ENCODE measurements at regions not wholly inside any gene's neighbourhood (a gene's known extent, or its start where the extent isn't known, plus 50 kb on each side); places are given as distances from the start of the nearest gene placed in this dataset.

DNA sequence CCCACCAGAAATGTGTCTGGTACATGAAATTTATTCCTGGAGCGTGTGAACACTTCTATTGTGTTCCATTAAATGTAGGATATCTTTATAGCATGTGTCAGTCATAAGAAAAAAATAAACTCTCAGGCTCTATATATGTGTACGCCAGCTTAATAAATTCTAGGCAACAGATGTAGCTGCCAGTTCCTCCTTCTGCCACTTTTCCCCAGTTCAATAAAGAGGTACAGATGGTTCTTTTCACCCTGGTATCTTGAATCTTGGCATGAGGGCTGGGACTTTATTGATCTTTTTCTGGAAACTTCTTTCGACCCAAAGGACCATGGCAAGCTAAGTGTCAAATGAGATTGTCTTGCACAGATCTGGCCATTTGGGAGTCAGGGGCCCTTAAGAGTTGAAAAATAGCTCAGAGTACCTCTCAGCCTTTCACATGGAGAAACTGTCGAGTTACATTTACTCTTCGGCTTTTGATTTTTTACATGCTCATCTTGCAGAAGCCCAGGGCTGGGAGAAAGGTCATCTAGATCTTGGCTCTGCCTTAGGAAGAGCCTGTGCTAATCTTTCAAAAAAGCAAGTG, 240.9 kb downstream of the DOK5 start:
- Histone ChIP-seq H3K27me3 (ENCODE audit: control insufficient read depth, insufficient read depth, low read length) (no peaks in the 10 kb centered on the region), H3K27ac (ENCODE audit: low read depth, low read length) (no peak overlapping the region), H3K9me3 (ENCODE audit: control insufficient read depth, insufficient read depth, low read length) (peaks cover 2% of the 10 kb centered on the region; the same call in 1 of the 2 replicates), H3K4me3 (ENCODE audit: low read depth, low read length) (no peak overlapping the region)
- ChIA-PET POLR2A (no interaction called here), CTCF (no interaction called here)
- TF ChIP-seq, protein P1, sequence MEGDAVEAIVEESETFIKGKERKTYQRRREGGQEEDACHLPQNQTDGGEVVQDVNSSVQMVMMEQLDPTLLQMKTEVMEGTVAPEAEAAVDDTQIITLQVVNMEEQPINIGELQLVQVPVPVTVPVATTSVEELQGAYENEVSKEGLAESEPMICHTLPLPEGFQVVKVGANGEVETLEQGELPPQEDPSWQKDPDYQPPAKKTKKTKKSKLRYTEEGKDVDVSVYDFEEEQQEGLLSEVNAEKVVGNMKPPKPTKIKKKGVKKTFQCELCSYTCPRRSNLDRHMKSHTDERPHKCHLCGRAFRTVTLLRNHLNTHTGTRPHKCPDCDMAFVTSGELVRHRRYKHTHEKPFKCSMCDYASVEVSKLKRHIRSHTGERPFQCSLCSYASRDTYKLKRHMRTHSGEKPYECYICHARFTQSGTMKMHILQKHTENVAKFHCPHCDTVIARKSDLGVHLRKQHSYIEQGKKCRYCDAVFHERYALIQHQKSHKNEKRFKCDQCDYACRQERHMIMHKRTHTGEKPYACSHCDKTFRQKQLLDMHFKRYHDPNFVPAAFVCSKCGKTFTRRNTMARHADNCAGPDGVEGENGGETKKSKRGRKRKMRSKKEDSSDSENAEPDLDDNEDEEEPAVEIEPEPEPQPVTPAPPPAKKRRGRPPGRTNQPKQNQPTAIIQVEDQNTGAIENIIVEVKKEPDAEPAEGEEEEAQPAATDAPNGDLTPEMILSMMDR (IDR thresholded peaks at IDR 0.05; ENCODE audit: low read depth, low read length), result no peak
- DNase-seq (ENCODE audit: low read depth, low spot score), result no peak

DNA sequence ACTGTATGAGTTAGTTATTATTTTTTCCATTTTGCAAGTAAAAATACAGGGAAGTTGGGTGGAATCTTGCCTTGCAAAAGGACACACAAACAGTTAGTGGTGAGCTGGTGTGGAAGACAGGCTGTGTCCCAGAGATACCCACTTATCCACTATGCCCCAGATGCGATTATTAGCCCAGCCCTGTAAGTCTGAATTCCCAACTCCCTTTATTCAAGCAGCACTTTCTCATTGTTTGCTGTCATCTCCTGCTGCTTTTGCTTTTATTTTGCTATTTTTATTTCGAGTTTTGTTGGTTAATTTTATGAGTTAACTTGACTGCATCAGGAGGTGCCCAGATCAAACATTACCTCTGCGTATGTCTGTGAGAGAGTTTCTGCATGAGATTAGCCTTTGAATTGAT, 239.4 kb downstream of the DOK5 start:
- peaks cover 2% of the 10 kb centered on the region; the same call in 1 of the 2 replicates for H3K9me3 ChIP-seq (ENCODE audit: control insufficient read depth, insufficient read depth, low read length)
- no peak overlapping the region for H3K4me3 ChIP-seq (ENCODE audit: low read depth, low read length)
- DNase-seq (ENCODE audit: low read depth, low spot score), result no peak
- CTCF ChIA-PET, result no interaction called here
- POLR2A ChIA-PET, result no interaction called here
- H3K27me3 ChIP-seq (ENCODE audit: control insufficient read depth, insufficient read depth, low read length), result no peaks in the 10 kb centered on the region
- no peak overlapping the region for H3K27ac ChIP-seq (ENCODE audit: low read depth, low read length)
- TF ChIP-seq, protein P1 (IDR thresholded peaks at IDR 0.05; ENCODE audit: low read depth, low read length), result no peak

DNA sequence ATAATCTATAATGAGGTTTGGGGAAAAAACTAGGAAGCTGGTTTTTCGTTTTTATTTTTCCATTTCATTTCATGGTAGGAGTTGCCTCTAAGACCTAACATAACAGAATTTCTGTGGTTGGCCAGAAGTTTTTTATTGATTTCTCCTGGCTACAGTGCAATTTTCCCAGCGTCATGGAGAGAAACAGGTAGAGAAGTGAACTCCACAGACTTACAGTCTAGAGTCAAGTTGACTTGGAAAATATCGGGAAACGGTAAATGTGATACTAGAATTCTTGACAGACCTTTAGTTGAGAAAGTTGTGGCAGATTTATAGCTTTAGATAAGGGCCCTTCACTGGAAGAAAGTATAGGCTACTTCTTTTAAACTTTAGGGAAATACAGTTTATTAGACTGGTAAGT, 238.3 kb downstream of the DOK5 start:
- no peak overlapping the region for H3K4me3 ChIP-seq (ENCODE audit: low read depth, low read length)
- DNase-seq (ENCODE audit: low read depth, low spot score), result no peak
- TF ChIP-seq, protein P1 (IDR thresholded peaks at IDR 0.05; ENCODE audit: low read depth, low read length), result no peak
- no peak overlapping the region for H3K27ac ChIP-seq (ENCODE audit: low read depth, low read length)
- ChIA-PET POLR2A (no interaction called here), CTCF (interaction anchor here (0.7 kb wide), 1 partner anchor 33 kb away, joined by 4 read pairs; no protein-coding TSS in a partner anchor)
- no peaks in the 10 kb centered on the region for H3K27me3 ChIP-seq (ENCODE audit: control insufficient read depth, insufficient read depth, low read length)
- no peaks in the 10 kb centered on the region; the same call in 1 of the 2 replicates for H3K9me3 ChIP-seq (ENCODE audit: control insufficient read depth, insufficient read depth, low read length)

DNA sequence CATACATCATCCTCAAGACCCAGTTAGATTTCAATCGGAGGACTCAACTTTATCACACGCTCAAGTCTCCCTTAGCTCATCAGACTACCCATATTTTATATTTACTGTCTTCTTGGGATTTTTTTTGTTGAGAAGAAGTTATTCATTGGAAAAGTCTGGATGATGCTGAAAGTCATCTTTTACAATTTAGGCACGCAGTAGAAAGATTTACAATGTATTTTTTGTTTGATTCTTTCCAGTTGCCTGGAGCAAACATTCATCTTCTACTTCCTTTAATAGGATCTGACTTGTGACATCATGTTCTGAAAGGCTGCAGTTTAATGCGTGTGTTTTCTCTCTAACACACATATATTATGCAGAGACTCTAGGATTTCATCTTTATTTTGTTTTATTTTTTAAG, 235.7 kb downstream of the DOK5 start:
- TF ChIP-seq, protein P1 (IDR thresholded peaks at IDR 0.05; ENCODE audit: low read depth, low read length), result no peak
- ChIA-PET POLR2A (no interaction called here), CTCF (no interaction called here)

DNA sequence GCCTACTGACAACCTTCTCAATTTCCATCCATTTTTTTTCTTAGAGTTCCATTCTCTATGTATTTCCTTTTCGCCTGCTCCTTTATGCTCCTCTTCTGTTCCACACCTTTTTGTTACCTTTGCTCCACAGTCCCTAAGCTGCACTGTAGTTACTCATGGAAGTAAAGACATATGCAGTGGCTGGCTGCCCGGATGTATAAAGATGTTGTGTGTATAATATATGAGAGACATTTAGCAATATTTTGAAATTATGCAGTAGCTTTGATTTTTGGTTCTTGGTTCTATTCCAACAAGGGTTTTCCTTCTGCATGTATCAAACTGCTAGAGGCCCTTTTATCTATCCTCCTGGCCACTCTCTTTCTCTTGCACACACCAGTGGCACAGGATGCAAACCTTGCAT, 234.9 kb downstream of the DOK5 start:
- TF ChIP-seq, protein P1 (IDR thresholded peaks at IDR 0.05; ENCODE audit: low read depth, low read length), result no peak
- Histone ChIP-seq H3K9me3 (ENCODE audit: control insufficient read depth, insufficient read depth, low read length) (no peaks in the 10 kb centered on the region; the same call in 1 of the 2 replicates), H3K4me3 (ENCODE audit: low read depth, low read length) (no peak overlapping the region), H3K27me3 (ENCODE audit: control insufficient read depth, insufficient read depth, low read length) (no peaks in the 10 kb centered on the region), H3K27ac (ENCODE audit: low read depth, low read length) (no peak overlapping the region)
- no peak for DNase-seq (ENCODE audit: low read depth, low spot score)
- CTCF ChIA-PET, result no interaction called here
- POLR2A ChIA-PET, result no interaction called here

More for the DNA sequence above, 235.7 kb downstream of the DOK5 start:
- no peaks in the 10 kb centered on the region; the same call in 1 of the 2 replicates for H3K9me3 ChIP-seq (ENCODE audit: control insufficient read depth, insufficient read depth, low read length)
- H3K27ac ChIP-seq (ENCODE audit: low read depth, low read length), result no peak overlapping the region
- DNase-seq (ENCODE audit: low read depth, low spot score), result no peak
- H3K4me3 ChIP-seq (ENCODE audit: low read depth, low read length), result no peak overlapping the region
- no peaks in the 10 kb centered on the region for H3K27me3 ChIP-seq (ENCODE audit: control insufficient read depth, insufficient read depth, low read length)

Data from AG04450 (cell line).